GM12878 (cell line): ENCODE measurements at regions not wholly inside any gene's neighbourhood (a gene's known extent, or its start where the extent isn't known, plus 50 kb on each side); places are given as distances from the start of the nearest gene placed in this dataset.

Experiments used
- ATAC-seq: fragments of 200-7000 bp; cut with Tn5 transposase; 3 replicates; pipeline ENCODE4 v1.9.1; 2020; ENCODE audit warnings: mild to moderate bottlenecking, moderate library complexity
- BruUV-seq: library from RNA; stranded (reverse); fragments of 400-500 nt; replicated peaks from 2 replicates; lab custom pipeline; 2021; lab: Mats Ljungman, UMichigan
- CTCF ChIA-PET: fragments of 300-600 bp; sonication (Branson Sonifier 250); formaldehyde crosslinking; extraction: SDS; loops from one replicate; lab custom pipeline; 2021; ENCODE audit warnings: inconsistent platforms; lab: Yijun Ruan, JAX
- POLR2A ChIA-PET: fragments of 350-600 bp; formaldehyde crosslinking; extraction: SDS; loops from one replicate; lab custom pipeline; 2021; ENCODE audit warnings: inconsistent platforms; lab: Charles Lee
- RAD21 ChIA-PET: fragments of 300-600 bp; sonication (Branson Sonifier 250); formaldehyde crosslinking; loops from one replicate; lab custom pipeline; 2023; ENCODE audit warnings: antibody characterized with exemption; ENCODE audit not compliant: unreplicated experiment; lab: Charles Lee
- SMC1A ChIA-PET: fragments of 300-600 bp; sonication (Branson Sonifier 250); formaldehyde crosslinking; loops from one replicate; lab custom pipeline; 2023; ENCODE audit not compliant: unreplicated experiment, uncharacterized antibody; lab: Charles Lee
- DNase-seq: peaks from one replicate; pipeline ENCODE4 v3.0.0-alpha.2; 2011; ENCODE audit warnings: low read depth, low spot score
- FAIRE-seq: peaks from 3 replicates; lab custom pipeline; 2011; peaks lifted over from hg19 to GRCh38; lab: Jason Lieb, UNC
- H2AFZ ChIP-seq: 2 replicates; pipeline ENCODE4 v1.6.0; 2011; ENCODE audit warnings: low read depth, low read length, control low read depth; ENCODE audit not compliant: control insufficient read depth
- H3K27ac ChIP-seq: 2 replicates; pipeline ENCODE4 v1.5.1; 2011; ENCODE audit warnings: control low read depth; ENCODE audit not compliant: control insufficient read depth, insufficient read depth
- H3K27me3 ChIP-seq, 2 experiments: replicated peaks in 1 of 2; 2 replicates each; pipeline versions ENCODE4 v1.6.0 to v1.6.1; 2011; ENCODE audit warnings: low read length in 1 of 2; ENCODE audit not compliant: control insufficient read depth in 2 of 2, insufficient read depth in 2 of 2
- H3K36me3 ChIP-seq, 2 experiments: 2 replicates each; pipeline ENCODE4 v1.5.1; 2011; ENCODE audit warnings: low read length in 1 of 2; ENCODE audit not compliant: control insufficient read depth in 2 of 2, insufficient read depth in 2 of 2
- H3K4me1 ChIP-seq: 2 replicates; pipeline ENCODE4 v1.6.1; 2011; ENCODE audit warnings: mild to moderate bottlenecking, low read length, moderate library complexity, mixed read lengths; ENCODE audit not compliant: control insufficient read depth, insufficient read depth
- H3K4me2 ChIP-seq: 2 replicates; pipeline ENCODE4 v1.6.0; 2011; ENCODE audit warnings: control low read depth; ENCODE audit not compliant: control insufficient read depth, insufficient read depth
- H3K4me3 ChIP-seq: fragments of 200-600 bp; sonication (generic); 2 replicates; pipeline ENCODE4 v1.5.1; 2016
- H3K79me2 ChIP-seq: 2 replicates; pipeline ENCODE4 v1.6.0; 2011; ENCODE audit warnings: low read length; ENCODE audit not compliant: control insufficient read depth, insufficient read depth
- H3K9ac ChIP-seq: 2 replicates; pipeline ENCODE4 v1.8.0; 2011; ENCODE audit warnings: low read length, control low read depth, mixed read lengths; ENCODE audit not compliant: control insufficient read depth, insufficient read depth
- H3K9me3 ChIP-seq: replicated peaks from 3 replicates; pipeline ENCODE4 v1.5.1; 2011; ENCODE audit warnings: mild to moderate bottlenecking, low read length; ENCODE audit not compliant: control insufficient read depth, insufficient read depth
- H4K20me1 ChIP-seq: 2 replicates; pipeline ENCODE4 v1.6.0; 2011; ENCODE audit not compliant: control insufficient read depth, insufficient read depth
- BMI1 ChIP-seq: fragments of 450-650 bp; IDR thresholded peaks from 2 replicates; pipeline ENCODE4 v1.6.1; 2016; ENCODE audit warnings: mild to moderate bottlenecking, moderate library complexity, borderline replicate concordance
- CEBPB ChIP-seq, 2 experiments: fragments of 150-350 bp in 1 of 2; IDR thresholded peaks; 2 replicates each; pipeline ENCODE4 v1.6.1; 2012 to 2014; ENCODE audit warnings: low read depth in 2 of 2, low read length in 2 of 2, borderline replicate concordance in 1 of 2, inconsistent platforms in 1 of 2
- NR2F1 ChIP-seq: fragments of 450-650 bp; conservative IDR thresholded peaks from 2 replicates; pipeline ENCODE4 v1.6.1; 2017; ENCODE audit warnings: mild to moderate bottlenecking
- TCF12 ChIP-seq: IDR thresholded peaks from 2 replicates; pipeline ENCODE4 v1.6.1; 2011; ENCODE audit warnings: low read depth, mild to moderate bottlenecking, low read length
- WGBS: methylation state at CpG from one replicate; pipeline ENCODE4 v1.1.6; 2016; ENCODE audit warnings: low lambda C conversion rate; ENCODE audit not compliant: insufficient replicate concordance, insufficient coverage; ENCODE audit errors: missing lambda C conversion rate; 5-methylcytosine and 5-hydroxymethylcytosine counted together
- in situ Hi-C: fragments of 300-500 bp; cut with MboI; formaldehyde crosslinking; loops from 9 replicates; pipeline ENCODE4 v1.14.3; 2018; ENCODE audit warnings: mixed read lengths
- intact Hi-C: fragments of 100-400 bp; cut with micrococcal nuclease; formaldehyde crosslinking; loops from one replicate; pipeline ENCODE4 v1.14.2; 2022; ENCODE audit not compliant: unreplicated experiment

DNA sequence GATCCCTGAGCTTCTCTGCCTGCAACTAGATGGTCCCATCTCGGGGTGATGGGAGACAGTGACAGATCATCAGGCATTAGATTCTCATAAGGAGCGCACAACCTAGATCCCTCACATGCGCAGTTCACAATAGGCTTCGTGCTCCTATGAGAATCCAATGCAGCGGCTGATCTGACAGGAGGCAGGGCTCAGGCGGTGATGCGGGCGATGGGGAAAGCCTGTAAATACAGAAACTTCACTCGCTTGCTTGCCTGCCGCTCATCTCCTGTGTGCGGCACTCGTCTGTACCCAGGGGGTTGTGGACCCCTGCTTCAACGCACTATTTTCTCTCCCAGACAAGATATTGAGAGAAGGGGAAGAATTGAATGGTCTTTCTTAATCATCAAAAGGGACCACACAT, 473.9 kb downstream of the ZNF536 start:
- Histone ChIP-seq H3K4me1 (no peaks in the 10 kb centered on the region), H3K79me2 (no peaks in the 10 kb centered on the region), H3K27ac (no peak overlapping the region), H3K27me3 (no peaks in the 10 kb centered on the region), H3K36me3 (no peaks in the 10 kb centered on the region), H3K4me3 (no peak overlapping the region), H3K9ac (no peak overlapping the region), H3K9me3 (no peaks in the 10 kb centered on the region; the same call in 2 of the 3 replicates), H3K4me2 (no peak overlapping the region), H4K20me1 (no peaks in the 10 kb centered on the region), H2AFZ (no peak overlapping the region)
- SMC1A ChIA-PET: no interaction called here
- FAIRE-seq (no peak), DNase-seq (no peak), ATAC-seq (no peak)
- intact Hi-C loops (no loop called here), in situ Hi-C loops (no loop called here)
- TF ChIP-seq TCF12 (no peak), BMI1 (no peak)
- RAD21 ChIA-PET: no interaction called here
- no TSS peak for BruUV-seq
- 55% methylated on average over 13 of the region's 13 CpGs for WGBS
- POLR2A ChIA-PET: no interaction called here
- CTCF ChIA-PET: no interaction called here

DNA sequence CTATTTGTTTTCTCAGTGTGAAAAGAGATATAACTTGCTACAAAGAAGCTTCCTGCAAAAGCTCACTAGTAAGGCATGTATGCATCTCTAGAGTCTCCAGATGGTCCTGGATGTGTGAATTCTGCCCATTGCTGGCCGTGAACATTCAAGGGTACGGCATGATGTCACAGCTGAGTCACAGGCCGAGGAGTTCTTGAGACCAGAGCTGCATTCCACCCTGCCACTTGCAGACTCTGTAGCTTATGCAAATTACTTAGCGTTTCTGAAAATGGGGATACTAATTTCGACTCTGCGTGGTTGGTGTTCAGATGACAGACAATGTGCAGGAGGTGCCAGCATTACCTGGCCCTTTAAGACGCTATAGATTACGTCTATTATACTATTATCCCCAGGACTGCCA, 470.7 kb downstream of the ZNF536 start:
- Histone ChIP-seq H3K79me2 (no peaks in the 10 kb centered on the region), H3K9me3 (no peaks in the 10 kb centered on the region; the same call in 2 of the 3 replicates), H2AFZ (no peak overlapping the region), H3K27ac (no peak overlapping the region), H3K27me3 (no peaks in the 10 kb centered on the region), H3K36me3 (no peaks in the 10 kb centered on the region), H3K4me3 (no peak overlapping the region), H3K9ac (no peak overlapping the region), H3K4me2 (no peak overlapping the region), H3K4me1 (no peaks in the 10 kb centered on the region), H4K20me1 (no peaks in the 10 kb centered on the region)
- in situ Hi-C loops (no loop called here), intact Hi-C loops (no loop called here)
- RAD21 ChIA-PET: no interaction called here
- BruUV-seq: no TSS peak
- 26% methylated on average over 8 of the region's 8 CpGs for WGBS
- TF ChIP-seq CEBPB (IDR thresholded peaks at IDR 0.05; ENCODE audit: borderline replicate concordance in 1 of 2, low read depth in 2 of 2, low read length in 2 of 2): no peak
- no peak for TF ChIP-seq NR2F1
- FAIRE-seq: no peak
- CTCF ChIA-PET: no interaction called here
- no peak for ATAC-seq
- POLR2A ChIA-PET: no interaction called here
- DNase-seq: no peak
- SMC1A ChIA-PET: no interaction called here
